ENCODE measurements at regions not wholly inside any gene's neighbourhood (a gene's known extent, or its start where the extent isn't known, plus 50 kb on each side); places are given as distances from the start of the nearest gene placed in this dataset.
"Not testable (repeated sequence)": the region's sequence is repeated elsewhere in the genome, so short reads cannot be mapped to it uniquely, and the experiment has no call there.

GRCh38 chrX:121172703-121173102 is 125.3 kb downstream of the GLUD2 start:
- no peak for TF ChIP-seq CTCF (IDR thresholded peaks at IDR 0.05)
- peaks cover 1% of the 10 kb centered on the region for H3K9me3 Mint-ChIP-seq
- intact Hi-C loops (cut with micrococcal nuclease), result no loop called here
- ATAC-seq (no peak), DNase-seq (no peak)
- no peaks in the 10 kb centered on the region for H3K27me3 Mint-ChIP-seq
- CTCF ChIA-PET, result no interaction called here
- H3K4me1 Mint-ChIP-seq (ENCODE audit: low read depth), result no peaks in the 10 kb centered on the region
- no peak overlapping the region for H3K4me3 Mint-ChIP-seq
- no peaks in the 10 kb centered on the region for H3K36me3 Mint-ChIP-seq (ENCODE audit: low read depth)
- POLR2A ChIA-PET, result no interaction called here
- no peak overlapping the region for H3K27ac Mint-ChIP-seq

GRCh38 chrX:121179972-121180371 is 132.6 kb downstream of the GLUD2 start:
- ATAC-seq, result no peak
- CTCF ChIA-PET, result no interaction called here
- DNase-seq, result no peak
- Mint-ChIP-seq H3K4me3 (no peak overlapping the region), H3K27ac (no peak overlapping the region), H3K4me1 (ENCODE audit: low read depth) (no peaks in the 10 kb centered on the region), H3K36me3 (ENCODE audit: low read depth) (no peaks in the 10 kb centered on the region), H3K27me3 (no peaks in the 10 kb centered on the region), H3K9me3 (peaks cover 1% of the 10 kb centered on the region)
- no peak for TF ChIP-seq CTCF (IDR thresholded peaks at IDR 0.05)
- intact Hi-C loops (cut with micrococcal nuclease), result no loop called here
- POLR2A ChIA-PET, result no interaction called here

GRCh38 chrX:121191779-121192178 is 144.4 kb downstream of the GLUD2 start:
- CTCF ChIA-PET, result no interaction called here
- Mint-ChIP-seq H3K4me3 (no peak overlapping the region), H3K27me3 (no peaks in the 10 kb centered on the region), H3K9me3 (no peaks in the 10 kb centered on the region), H3K36me3 (ENCODE audit: low read depth) (no peaks in the 10 kb centered on the region), H3K27ac (no peak overlapping the region), H3K4me1 (ENCODE audit: low read depth) (no peaks in the 10 kb centered on the region)
- intact Hi-C loops (cut with micrococcal nuclease), result no loop called here
- ATAC-seq, result no peak
- DNase-seq, result no peak
- POLR2A ChIA-PET, result no interaction called here
- TF ChIP-seq CTCF (IDR thresholded peaks at IDR 0.05), result no peak

- CTCF ChIA-PET, result no interaction called here
- Mint-ChIP-seq H3K36me3 (ENCODE audit: low read depth) (no peaks in the 10 kb centered on the region), H3K9me3 (no peaks in the 10 kb centered on the region), H3K4me1 (ENCODE audit: low read depth) (no peaks in the 10 kb centered on the region), H3K27me3 (no peaks in the 10 kb centered on the region), H3K27ac (no peak overlapping the region), H3K4me3 (no peak overlapping the region)
- DNase-seq (no peak), ATAC-seq (no peak)
- intact Hi-C loops (cut with micrococcal nuclease), result no loop called here
- no peak for TF ChIP-seq CTCF (IDR thresholded peaks at IDR 0.05)
- POLR2A ChIA-PET, result no interaction called here
Measured at GRCh38 chrX:121195719-121196118, 148.3 kb downstream of the GLUD2 start.

- CTCF ChIA-PET, result not testable (repeated sequence)
Measured at GRCh38 chrX:121196872-121197444, 149.5 kb downstream of the GLUD2 start.

GRCh38 chrX:121208563-121208962 is 161.2 kb downstream of the GLUD2 start:
- ATAC-seq (no peak), DNase-seq (no peak)
- intact Hi-C loops (cut with micrococcal nuclease), result no loop called here
- Mint-ChIP-seq H3K4me1 (ENCODE audit: low read depth) (no peaks in the 10 kb centered on the region), H3K27me3 (no peaks in the 10 kb centered on the region), H3K36me3 (ENCODE audit: low read depth) (no peaks in the 10 kb centered on the region), H3K4me3 (no peak overlapping the region), H3K9me3 (no peaks in the 10 kb centered on the region), H3K27ac (no peak overlapping the region)
- POLR2A ChIA-PET, result no interaction called here
- CTCF ChIA-PET, result no interaction called here
- TF ChIP-seq CTCF (IDR thresholded peaks at IDR 0.05), result no peak

More at GRCh38 chrX:121196872-121197444, 149.5 kb downstream of the GLUD2 start:
- H3K27ac Mint-ChIP-seq; POLR2A ChIA-PET; intact Hi-C loops (cut with micrococcal nuclease); H3K9me3 Mint-ChIP-seq; H3K4me1 Mint-ChIP-seq (ENCODE audit: low read depth); ATAC-seq; DNase-seq; H3K36me3 Mint-ChIP-seq (ENCODE audit: low read depth); H3K4me3 Mint-ChIP-seq; H3K27me3 Mint-ChIP-seq: not testable (repeated sequence)

Data from activated CD8-positive, alpha-beta T cell treated with anti-CD3 and anti-CD28 coated beads for 36 hours (primary cell).